GM20431 (cell line): ENCODE measurements at regions not wholly inside any gene's neighbourhood (a gene's known extent, or its start where the extent isn't known, plus 50 kb on each side); places are given as distances from the start of the nearest gene placed in this dataset.
"Not testable (repeated sequence)": the region's sequence is repeated elsewhere in the genome, so short reads cannot be mapped to it uniquely, and the experiment has no call there.

ENCODE experiments used
- in situ Hi-C: fragments of 300-500 bp; cut with MseI, MboI; formaldehyde crosslinking; loops from one replicate; pipeline ENCODE4 v1.15.0; 2020; ENCODE audit warnings: low sequenced_read_pairs; ENCODE audit not compliant: unreplicated experiment

DNA sequence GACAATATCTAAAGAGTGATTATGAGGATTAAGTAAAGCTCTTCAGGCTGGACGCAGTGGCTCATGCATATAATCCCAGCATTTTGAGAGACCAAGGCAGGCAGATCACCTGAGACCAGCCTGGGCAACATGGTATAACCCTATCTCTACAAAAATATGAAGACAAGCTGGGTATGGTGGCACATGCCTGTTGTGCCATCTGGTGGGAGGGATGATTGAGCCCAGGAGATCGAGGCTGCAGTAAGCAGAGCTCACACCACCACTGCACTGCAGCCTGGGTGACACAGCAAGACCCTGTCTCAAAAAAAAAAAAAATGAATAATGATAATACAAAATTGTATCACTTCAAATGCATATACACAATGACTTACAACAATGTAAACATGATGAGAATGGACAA is 195.6 kb upstream of the AUTS2 start:
- in situ Hi-C loops, result no loop called here

DNA sequence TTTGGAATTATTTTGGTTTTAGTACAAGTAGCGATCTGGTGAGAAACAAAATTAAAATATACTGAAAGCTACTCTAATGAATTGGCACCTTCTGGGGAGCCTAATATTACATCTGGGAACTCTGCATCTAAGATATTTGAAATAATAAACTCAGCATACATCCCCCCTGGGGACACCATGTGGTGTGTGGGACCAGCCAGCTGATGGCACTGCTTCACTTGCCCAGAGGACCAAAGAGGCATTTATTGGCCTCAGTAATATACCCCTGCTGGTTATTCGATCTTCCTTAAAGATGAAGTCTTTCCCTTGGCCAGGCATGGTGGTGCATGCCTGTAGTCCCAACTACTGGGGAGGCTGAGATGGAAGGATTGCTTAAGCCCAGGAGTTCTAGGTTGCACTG is 195.1 kb upstream of the AUTS2 start:
- in situ Hi-C loops, result no loop called here

DNA sequence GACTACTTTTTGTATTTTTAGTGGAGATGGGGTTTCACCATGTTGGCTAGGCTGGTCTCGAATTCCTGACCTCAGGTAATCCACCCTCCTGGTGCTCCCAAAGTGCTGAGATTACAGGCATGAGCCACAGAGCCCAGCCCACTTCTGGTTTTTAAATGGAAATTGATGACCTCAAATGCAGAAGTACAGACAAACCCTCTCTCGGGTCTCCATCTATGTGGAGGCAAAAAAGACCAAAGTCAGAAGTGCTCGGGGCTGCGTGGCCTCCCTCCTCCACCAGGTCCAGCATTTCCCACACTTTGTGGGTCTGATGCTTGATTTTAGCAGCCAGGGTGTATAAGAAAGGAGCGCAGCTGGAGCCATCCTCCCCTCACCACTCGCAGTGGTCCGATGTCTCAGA is 187.3 kb upstream of the AUTS2 start:
- in situ Hi-C loops, result no loop called here

DNA sequence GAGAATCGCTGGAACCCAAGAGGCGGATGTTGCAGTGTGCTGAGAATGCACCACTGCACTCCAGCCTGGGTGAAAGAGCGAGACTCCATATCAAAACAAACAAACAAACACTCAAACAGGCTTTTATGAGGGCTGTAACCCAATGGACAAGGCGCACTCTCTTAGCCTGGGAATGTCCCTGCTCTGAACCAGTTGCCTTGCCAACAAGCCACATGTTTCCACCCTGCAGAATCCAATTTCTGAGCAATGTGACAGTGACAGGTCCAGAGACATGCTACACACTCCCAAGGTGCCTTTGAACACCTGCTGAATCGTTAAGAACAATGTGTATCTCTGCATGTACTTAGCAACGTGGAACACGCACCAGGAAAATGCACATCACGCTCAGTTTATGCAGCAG is 186.8 kb upstream of the AUTS2 start:
- in situ Hi-C loops, result no loop called here

DNA sequence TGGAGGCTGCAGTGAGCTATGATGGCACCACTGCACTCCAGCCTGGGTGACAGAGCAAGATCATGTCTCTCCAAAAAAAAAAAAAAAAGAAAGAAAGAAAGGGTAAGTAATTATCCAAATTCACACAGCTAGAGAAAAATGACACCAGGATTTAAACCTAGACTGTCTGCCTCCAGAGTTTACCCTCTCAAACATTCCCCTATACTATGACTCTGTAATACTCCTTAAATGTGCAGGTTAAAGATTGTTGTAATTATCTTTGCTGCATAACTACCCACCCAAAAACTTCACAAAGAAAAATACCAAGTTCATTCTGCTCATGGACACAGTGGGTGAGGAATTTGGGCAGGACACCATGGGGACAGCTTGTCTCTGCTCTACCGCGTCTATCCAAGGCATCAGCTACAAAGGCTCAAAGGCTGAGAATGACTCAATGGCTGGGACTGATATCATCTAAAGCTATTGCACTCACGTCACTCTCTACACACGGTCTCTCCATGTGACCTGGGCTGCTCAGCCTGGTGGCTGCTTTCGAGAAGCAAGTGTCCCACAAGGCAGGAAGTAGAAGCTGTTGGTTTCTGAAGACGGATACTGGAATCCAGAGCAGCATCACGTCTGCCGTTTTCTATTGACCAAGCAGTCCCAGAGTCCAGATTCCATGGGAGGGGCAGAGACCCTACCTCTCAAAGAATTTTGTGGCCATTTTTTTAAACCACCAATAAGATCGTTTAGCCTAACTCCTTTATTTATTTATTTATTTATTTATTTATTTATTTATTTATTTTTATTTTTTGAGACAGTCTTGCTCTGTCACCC is 185.7 kb upstream of the AUTS2 start:
- in situ Hi-C loops, result no loop called here

DNA sequence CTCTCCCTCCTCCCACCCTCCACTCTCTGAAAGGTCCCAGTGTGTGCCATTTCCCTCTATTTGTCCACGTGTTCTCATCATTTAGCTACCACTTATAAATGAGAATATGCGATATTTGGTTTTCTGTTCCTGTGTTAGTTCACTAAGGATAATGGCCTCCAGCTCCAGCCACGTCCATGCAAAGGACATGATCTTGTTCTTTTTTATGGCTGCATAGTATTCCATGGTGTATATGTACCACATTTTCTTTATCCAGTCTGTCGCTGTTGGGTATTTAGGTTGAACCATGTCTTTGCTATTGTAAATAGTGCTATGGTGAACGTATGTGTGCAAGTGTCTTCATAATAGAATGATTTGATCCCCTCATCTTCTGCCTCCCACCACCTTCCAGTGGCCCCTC is 183.7 kb upstream of the AUTS2 start:
- in situ Hi-C loops, result no loop called here

DNA sequence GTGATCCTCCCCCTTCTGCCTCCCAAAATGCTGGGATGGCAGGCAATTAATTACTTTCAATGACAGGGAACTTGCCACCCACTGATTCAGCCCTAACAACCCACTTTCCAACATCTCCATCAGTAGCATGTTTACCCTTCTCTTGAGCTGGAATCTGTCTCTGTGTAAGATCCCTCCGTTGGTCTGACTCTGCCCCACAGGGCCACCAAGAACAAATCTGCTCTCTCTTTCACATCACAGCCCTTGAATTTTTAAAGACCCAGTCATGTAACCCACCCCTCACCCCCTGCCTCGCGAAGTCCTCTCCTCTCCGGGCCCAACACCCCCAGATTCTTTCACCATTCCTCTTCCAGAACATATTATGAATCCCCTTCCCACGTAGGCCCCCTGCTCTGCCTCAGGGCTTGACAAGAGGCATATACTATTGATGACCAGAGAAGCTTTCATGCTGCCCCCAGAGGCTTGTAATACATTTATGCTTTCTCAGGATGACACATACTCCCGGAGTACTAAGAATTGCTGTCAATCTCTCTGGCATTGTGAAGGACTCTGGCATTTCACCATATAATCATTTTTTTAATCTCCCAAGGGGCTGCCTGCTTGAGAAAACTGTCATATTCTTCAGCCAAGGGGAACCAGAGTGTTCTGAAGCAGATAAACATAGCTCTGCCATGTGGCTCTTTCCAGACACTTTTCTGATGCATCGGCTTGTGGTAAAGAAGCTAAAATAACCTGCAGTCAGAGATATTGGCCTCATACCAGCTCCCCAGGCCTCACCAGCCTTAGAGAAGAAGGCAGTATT is 179.2 kb upstream of the AUTS2 start:
- in situ Hi-C loops, result no loop called here

- in situ Hi-C loops, result no loop called here
Observed at GRCh38 chr7:69419934-69420333, 178.3 kb upstream of the AUTS2 start.

- in situ Hi-C loops, result no loop called here
Observed at GRCh38 chr7:69422574-69422985, 175.7 kb upstream of the AUTS2 start.

DNA sequence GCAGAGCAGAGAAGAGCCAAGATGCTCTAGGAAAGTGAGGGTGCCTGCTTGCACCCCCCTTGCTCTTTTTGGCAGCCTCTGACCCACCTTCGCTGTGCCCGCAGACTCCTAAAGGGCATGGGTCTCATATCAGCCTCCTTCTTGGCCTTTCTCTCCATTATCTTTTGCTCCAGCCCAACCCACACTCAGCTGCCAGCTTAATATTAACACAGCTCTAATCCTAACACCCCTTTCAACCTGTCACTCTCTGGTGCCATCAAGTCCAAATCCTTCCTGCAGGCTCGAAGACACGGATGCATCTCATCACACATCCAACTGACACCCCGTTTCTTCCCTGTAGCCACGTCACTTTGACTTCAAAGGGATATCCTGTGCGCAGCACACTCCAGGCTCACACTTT is 171.6 kb upstream of the AUTS2 start:
- in situ Hi-C loops, result no loop called here

GRCh38 chr7:69428089-69428488 is 170.2 kb upstream of the AUTS2 start:
- in situ Hi-C loops, result no loop called here

DNA sequence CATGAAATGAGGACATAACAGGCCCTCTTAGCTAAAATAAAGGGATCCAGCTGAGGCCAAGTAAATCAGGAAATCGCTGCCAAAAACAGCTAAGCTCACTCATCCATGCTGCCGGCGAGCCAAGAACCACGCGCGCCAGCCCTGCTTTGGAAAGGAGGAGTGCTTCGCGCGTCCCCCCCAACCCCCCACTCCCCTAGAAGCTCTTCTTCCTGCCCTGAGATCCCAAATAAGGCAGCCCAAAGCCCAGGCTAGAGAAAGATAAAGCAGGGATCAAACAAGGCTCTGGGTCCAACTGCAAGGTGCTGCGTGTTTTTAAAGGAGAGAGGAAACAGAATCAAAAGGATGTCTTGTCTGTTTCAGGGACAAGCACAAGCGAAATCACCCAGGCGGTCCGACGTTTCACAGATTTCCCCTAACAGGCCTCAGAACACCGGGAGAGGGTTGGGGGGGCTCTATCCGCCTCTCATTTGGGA is 168.3 kb upstream of the AUTS2 start:
- in situ Hi-C loops, result no loop called here

GRCh38 chr7:69430384-69431021 is 167.8 kb upstream of the AUTS2 start:
- in situ Hi-C loops, result no loop called here

DNA sequence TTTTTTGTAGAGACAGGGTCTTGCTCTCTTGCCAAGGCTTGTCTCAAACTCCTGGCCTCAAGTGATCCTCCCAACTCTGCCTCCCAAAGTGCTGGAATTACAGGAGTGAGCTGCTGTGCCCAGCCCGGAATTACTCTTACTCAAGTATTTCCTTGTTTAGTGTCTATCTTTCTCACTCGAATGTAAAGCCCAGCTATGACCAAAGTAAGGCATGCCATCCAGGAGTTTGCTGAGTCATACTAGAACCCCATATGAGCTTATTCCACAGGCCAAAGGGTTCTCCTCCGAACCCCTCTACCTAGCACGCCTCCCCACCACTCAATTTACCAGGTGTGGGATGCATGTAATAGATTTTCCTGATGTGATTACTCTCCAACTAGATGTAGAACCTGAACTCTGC is 166.6 kb upstream of the AUTS2 start:
- in situ Hi-C loops, result no loop called here

- in situ Hi-C loops, result not testable (repeated sequence)
Observed at GRCh38 chr7:69432276-69432675, 166.0 kb upstream of the AUTS2 start.

- in situ Hi-C loops, result no loop called here
Observed at GRCh38 chr7:69433081-69433480, 165.2 kb upstream of the AUTS2 start.

DNA sequence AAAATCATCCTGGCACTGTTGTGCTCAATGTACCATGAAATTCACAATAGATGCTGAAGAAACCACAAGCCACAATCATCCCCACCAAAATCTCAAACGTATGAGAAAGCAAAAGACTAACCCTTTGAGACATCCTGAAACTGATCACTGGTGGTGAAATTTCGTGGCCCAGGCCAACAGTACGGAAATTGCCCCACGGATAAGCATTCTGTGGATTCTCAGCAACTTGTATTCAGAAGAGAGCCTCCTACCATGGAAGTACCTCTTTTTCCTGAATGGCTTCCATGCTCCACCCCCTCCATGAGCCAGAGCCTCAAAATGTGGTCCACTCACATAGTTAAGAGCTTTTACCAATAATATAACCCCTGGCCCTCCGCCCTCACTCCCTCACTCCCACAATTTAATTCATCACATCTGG is 163.9 kb upstream of the AUTS2 start:
- in situ Hi-C loops, result no loop called here

- in situ Hi-C loops, result no loop called here
Observed at GRCh38 chr7:69435711-69436110, 162.6 kb upstream of the AUTS2 start.

DNA sequence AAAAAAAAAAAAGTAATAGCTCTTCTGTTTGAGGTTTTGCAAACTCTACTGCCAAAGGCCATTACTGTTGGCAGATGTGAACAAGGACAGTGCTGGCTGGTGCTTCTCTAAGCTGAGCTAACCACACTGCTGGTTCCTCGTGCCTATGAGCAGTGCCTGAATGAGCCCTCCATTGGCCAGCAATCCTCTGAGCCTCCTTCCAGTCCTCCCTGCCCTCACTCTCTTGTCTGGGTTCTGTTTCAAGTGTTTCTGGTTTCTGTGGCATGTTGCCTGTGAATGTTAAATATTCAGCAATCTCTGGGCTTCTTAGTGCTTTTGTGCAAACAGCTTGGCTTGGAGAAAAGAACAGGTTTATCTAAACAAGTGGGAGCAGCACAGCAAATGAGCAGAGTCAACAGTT is 161.3 kb upstream of the AUTS2 start:
- in situ Hi-C loops, result no loop called here

DNA sequence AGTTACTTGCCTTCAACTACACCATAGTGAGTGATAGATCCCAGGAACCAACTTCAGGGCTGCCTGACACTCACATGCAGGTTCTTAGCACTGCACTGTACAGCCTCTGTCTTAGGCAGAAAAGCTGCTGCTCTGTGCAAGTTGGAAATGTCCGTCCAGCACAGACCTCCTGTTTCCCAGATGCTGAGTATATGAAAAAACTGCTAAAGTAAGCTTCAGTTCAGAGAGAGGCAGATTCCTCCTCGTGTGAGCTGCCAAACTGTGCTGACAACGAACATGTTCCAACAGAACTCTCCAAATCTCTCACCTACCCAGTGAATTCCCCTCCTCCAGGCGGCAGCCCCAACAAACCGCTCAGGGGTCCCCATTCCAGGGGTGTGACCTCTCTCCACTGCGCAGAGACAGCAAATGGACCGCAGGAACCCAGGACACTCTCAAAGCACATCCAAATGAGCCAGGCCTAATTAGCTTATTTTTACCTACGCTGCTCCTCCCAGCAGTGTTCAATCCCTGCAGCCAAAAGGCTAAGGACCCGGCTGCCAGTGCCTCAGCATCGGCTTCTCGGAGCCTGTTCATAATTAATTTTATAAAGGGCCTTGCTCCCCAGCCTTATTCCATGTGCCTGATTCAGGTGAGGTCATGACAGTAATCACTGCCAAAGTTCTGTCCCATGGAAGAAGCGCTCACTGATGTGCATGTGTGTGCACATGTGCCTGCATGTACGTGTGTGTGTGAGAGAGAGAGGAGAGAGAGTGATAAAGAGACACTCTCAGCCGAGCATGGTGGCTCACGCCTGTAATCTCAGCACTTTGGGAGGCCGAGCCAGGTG is 159.5 kb upstream of the AUTS2 start:
- in situ Hi-C loops, result no loop called here
